ENCODE measurements at regions not wholly inside any gene's neighbourhood (a gene's known extent, or its start where the extent isn't known, plus 50 kb on each side); places are given as distances from the start of the nearest gene placed in this dataset.

- DNase-seq, result no peak
Measured at GRCh38 chr3:99295836-99296235, 342.6 kb upstream of the COL8A1 start.

DNA sequence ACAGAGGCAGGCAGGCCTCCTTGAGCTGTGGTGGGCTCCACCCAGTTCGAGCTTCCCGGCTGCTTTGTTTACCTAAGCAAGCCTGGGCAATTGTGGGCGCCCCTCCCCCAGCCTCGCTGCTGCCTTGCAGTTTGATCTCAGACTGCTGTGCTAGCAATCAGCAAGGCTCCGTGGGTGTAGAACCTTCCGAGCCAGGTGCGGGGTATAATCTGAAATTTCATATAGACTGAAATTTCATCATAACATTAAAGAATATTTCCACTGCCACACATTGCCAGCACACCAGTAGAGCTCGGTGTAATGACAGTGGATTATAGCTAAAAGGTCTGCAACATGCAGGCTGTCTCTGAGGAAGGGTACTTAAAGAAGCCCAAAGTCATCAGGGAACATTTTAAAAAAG lies 344.3 kb upstream of the COL8A1 start:
- DNase-seq, result peak; percentile 26

DNA sequence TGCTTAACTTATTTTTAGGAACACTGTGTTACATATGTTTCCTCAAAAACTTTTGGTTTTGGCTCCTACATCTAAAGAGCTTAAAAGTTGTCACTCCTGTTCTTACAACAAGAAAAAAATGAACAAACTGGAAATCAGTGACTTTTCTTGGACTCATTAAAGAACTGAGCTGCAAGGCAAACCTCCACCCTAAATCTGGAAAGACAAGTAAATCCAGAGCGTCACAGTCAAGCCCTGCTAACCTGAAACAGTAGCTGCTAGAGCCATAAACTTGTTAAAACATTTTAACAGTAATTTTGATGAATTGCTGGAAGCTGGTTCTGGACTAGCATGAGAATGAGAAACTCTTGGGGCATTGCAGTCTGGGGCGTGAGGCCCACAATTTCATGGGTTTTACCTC lies 350.5 kb upstream of the COL8A1 start:
- peak; percentile 1 for DNase-seq

DNA sequence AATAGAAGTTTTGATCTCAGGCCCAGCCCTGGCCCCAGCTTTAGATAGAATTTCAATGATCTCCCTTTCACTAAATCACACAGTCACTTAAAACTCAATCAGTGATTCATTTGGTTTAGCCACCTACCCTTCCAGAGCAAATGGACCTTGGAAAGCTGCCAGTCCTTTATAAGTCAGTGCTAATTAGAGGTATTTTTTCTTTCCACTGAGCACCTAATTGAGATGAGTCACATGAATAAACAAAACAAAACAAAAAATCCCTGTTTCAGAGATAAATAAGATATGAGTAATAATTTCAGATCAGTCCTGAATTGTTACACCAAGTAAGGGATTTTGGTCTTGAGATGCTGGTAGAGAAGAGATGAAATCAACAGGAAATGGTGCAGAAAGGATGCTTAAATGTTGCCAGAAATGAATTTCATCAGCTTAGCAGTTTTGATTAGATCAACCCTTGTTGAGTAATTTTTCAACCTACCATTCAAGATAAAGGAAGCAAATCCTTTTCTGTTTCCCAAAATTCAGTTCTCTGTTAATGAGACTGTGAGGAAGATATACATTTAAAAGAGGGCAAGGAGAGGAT lies 352.0 kb upstream of the COL8A1 start:
- DNase-seq, result no peak

GRCh38 chr3:99269606-99270351 lies 368.3 kb upstream of the DCBLD2 start:
- no peak for DNase-seq

DNA sequence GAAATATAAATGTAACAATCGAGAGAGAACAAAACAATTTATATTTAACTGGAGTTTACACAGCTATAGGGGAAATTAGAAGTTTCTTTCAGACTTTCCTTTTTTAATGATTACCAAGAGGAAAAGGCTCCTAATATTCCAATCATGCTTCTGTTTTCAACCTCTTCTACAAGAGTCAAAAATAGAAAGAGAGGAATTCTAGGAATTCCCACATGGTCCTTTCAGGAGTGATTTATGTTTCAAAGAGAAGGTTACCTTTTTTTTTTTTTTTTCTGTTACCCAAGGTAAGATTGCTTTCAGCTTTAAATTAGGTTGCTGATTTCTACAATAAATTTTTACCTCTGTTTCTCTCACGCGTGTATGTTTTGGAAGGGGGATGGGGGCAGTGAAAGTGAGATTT lies 355.3 kb upstream of the DCBLD2 start:
- DNase-seq, result no peak

GRCh38 chr3:99253963-99254355 lies 352.5 kb upstream of the DCBLD2 start:
- DNase-seq, result no peak

DNA sequence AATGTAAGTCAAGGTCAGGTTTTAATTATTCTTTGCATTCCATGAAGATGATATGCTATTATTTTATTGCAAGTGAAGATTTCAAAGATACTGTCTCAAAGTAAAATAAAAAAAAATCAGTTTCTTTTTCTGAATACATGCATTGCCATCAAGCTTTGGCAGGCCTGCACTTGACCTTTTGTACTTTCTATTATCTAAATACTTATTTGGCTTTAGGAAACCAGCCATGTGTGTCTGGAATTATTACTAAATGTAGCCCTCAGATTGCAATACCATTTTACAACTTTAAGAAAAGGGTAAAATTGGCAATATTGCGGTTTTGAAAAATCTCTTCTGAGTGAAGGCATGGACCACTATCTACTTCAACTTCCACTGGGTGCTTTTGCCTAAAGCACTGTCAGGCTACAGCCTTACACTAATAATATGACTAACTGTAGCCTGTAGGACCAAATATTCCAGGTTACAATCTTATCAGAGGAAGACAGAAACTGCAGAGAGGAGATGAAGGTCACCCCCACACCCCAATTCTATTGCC lies 349.4 kb upstream of the DCBLD2 start:
- DNase-seq, result no peak

DNA sequence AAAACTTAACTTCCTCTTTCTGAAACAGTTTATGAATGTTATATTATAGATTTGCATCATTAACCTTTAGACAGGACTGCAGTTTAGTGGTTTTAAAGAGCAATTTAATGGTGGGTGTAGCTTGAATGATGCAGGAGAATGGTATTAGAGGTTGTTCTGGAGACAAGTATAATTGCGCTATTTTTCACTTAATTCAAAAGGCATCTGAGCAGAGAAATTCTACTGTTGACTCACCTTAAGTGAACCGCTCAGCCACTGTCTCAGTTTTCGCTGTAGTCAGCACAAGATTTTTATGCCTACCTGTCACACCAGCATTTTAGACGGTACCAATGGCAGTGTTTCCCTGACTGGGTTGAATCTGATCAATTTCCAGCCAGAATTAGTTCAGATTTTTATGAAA lies 348.8 kb upstream of the DCBLD2 start:
- no peak for DNase-seq

DNA sequence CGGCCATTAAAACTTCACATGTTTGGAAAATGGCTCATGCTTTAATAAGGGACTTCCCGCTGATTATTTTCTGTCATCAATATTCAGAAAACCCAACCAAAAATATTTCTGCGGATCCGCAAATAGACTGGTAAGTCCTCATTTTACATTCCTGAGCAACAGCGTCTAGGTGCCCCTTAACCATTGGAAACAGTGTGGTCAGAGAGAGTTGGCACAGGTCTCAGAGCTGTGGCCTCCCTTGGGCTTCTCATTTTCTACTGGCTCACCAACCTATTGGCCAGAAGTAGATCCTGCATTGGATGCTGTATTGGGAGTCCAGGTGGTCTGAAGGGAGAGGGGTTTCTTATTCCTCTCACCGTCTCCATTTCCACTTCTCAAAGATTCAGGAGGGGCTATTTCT lies 348.1 kb upstream of the DCBLD2 start:
- DNase-seq, result no peak

DNA sequence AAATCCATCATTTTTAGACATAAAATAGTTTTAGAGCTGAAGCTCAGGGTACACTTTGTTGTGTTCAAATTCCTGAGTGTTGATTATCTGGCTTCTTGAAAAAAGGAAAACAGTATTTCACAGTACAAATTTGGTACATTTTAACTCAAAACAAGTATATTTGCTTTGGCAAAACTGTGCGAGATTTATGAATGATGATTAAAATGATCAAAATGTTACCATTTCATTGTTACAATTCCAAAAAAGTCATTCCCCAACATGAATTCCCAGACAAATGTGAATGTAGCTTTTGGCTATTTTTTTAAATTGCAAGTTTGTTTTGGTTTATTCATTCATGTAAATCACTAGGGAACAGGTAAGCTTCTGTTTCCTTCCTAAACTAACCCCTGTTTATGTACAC lies 347.4 kb upstream of the DCBLD2 start:
- DNase-seq, result no peak

GRCh38 chr3:99248130-99248529 lies 346.6 kb upstream of the DCBLD2 start:
- no peak for DNase-seq

- DNase-seq, result no peak
Measured at GRCh38 chr3:99246010-99246654, 344.6 kb upstream of the DCBLD2 start.

GRCh38 chr3:99242271-99242670 lies 340.8 kb upstream of the DCBLD2 start:
- DNase-seq, result no peak

DNA sequence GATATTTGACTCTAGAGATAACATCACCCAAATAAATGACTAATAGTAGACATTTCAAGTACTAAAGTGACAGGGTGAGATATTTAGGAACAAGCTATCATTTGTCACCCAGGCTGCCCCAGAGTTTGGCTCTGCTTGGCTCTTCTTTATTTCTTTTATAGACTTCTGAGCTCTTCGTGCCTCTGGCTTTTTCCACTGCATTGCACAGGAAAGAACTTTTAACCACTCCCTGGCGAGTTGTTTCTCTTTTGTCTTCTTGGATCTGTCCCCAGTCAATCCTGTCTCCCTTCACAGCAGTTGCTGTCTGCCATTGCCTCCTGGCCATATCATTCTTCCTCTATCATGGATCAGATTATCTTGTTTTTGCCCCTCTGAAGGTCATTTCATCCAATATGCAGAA lies 339.2 kb upstream of the DCBLD2 start:
- DNase-seq, result no peak

DNA sequence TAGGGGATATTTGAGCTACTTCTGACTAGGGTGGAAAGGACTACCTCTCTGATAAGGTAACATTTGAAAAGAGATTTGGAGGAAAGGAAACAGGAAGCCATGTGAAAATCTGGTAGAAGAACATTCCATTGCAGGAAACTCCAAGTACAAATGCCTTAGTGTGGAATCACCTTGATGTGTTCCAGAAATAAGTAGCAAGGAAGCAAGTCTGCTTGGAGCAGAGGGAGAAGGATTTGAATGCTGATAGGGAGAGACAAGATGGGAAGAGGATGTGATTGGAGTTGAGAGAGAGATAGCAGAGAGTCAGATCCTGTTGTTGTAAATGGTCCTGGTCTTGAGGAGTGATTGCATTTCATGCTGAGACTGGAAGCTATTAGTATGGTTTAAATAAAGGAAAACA lies 335.1 kb upstream of the DCBLD2 start:
- DNase-seq, result no peak

DNA sequence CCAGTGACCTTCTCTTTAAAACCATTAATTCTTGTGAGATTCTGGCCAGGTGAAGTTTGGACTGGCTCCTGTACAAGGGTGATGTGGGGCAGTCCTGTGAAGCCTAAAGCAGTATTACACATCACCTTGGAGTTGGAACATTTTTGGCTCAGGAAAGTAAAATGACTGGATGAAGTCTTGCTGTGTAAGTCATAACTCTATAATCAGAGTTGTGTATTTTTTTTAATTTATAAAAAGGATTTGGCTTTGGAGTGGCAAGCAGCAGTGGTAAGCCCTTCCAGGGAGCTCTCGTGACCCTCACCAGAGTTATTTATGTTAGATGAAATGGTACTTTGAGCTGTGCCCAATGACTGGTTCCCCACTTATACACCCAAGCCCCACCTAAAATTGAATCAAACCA lies 331.2 kb upstream of the DCBLD2 start:
- no peak for DNase-seq

DNA sequence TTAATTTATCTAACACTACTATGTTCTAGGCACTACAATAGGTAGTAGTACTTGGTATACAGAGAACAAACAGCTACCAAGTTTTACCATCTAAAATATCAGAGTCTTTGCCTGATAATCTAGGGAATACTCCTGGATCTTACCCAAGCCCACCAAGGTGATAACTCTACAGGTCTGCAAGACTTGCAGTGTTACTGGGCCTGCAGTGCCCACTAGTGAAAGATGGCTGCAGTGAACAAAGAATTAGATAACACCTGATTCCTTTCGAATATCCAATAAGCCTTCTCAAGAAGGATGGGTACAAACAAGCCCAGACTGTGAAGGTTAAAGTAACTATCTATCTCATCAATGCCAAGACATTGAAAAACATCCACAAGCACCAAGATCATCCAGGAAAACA lies 317.0 kb upstream of the DCBLD2 start:
- no peak for DNase-seq

GRCh38 chr3:99212969-99213368 lies 311.5 kb upstream of the DCBLD2 start:
- DNase-seq, result no peak

DNA sequence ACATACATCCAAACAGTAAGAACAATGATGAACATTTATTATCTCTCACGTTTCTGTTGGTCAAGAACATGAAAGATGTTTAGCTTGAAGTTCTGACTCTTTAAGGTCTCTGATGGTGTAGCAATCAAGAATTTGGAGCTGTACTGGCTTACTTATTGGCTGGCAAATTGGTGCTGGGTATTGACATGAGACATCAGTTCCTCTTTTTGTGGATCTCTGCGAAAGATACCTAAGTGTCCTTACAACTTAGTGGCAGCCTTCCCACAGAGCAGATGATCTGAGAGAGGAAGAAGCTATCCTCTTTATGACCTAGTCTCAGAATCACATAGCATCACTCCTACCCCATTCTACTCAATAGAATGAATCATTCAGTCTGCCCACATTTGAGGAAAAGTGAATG lies 309.8 kb upstream of the DCBLD2 start:
- no peak for DNase-seq

GRCh38 chr3:99199021-99199420 lies 297.5 kb upstream of the DCBLD2 start:
- DNase-seq, result no peak

DNA sequence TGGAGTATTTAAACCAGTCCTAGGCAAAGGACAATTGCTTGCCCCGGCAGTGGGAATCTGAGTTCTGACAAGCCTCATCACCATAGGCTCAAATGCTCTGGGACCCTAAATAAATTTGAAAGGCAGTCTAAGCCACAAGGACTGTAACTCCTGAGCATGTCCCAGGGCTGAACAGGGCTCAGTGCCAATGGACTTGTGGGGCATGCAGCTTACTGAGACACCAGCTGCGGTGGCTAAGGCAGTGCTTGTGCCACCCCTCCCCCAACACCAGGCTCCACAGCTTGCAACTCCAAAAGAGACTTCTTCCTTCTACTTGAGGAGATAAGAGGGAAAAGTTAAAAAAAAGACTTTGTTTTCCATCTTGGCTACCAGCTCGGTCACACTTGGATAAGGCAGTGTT lies 289.7 kb upstream of the DCBLD2 start:
- no peak for DNase-seq

- DNase-seq, result no peak
Measured at GRCh38 chr3:99188936-99189335, 287.4 kb upstream of the DCBLD2 start.

DNA sequence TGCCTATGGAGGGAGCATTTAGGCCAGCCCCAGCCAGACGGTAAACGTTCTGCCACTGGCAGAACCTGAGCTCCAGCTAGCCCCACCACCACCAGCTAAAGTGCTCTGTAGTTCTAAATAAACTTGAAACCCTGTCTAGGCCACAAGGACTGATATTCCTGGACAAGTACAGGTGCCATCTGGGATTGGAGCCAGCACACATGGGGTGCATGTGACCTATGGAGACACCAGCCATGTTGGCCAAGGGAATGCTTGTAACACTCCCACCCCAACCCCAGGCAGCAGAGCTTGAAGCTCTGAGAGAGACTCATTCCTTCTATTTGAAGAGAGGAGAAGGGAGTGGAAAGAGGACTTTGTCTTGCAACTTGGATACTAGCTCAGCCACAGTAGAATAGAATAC lies 284.5 kb upstream of the DCBLD2 start:
- DNase-seq, result no peak
